ENCODE measurements at regions not wholly inside any gene's neighbourhood (a gene's known extent, or its start where the extent isn't known, plus 50 kb on each side); places are given as distances from the start of the nearest gene placed in this dataset.

DNA sequence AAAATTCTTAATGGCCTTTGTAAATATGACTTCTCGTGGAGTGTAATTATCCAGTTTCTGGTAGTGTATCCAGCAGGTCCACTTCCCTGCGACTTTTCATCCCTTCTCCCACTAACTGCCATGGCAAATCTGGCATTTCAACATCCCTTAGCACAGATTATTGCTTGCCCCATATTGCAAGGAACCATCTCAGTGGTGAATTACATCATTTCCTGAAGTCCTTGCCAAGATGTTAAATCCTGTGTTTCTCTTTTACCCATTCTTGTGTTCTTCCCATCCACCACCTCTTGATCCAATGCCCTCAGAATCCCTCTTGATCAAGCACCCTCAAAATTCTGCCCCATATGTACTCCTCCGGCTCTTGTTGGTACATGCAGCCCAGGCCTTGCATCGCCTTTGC lies 88.1 kb upstream of the ZNF81 start:
- TF ChIP-seq, protein P1, sequence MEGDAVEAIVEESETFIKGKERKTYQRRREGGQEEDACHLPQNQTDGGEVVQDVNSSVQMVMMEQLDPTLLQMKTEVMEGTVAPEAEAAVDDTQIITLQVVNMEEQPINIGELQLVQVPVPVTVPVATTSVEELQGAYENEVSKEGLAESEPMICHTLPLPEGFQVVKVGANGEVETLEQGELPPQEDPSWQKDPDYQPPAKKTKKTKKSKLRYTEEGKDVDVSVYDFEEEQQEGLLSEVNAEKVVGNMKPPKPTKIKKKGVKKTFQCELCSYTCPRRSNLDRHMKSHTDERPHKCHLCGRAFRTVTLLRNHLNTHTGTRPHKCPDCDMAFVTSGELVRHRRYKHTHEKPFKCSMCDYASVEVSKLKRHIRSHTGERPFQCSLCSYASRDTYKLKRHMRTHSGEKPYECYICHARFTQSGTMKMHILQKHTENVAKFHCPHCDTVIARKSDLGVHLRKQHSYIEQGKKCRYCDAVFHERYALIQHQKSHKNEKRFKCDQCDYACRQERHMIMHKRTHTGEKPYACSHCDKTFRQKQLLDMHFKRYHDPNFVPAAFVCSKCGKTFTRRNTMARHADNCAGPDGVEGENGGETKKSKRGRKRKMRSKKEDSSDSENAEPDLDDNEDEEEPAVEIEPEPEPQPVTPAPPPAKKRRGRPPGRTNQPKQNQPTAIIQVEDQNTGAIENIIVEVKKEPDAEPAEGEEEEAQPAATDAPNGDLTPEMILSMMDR (conservative IDR thresholded peaks at IDR 0.05; ENCODE audit: low read length) = no peak
- no peak for TF ChIP-seq EZH2phosphoT487 (IDR thresholded peaks at IDR 0.05; ENCODE audit: borderline replicate concordance)
